Kidney tubule cell (primary cell): ENCODE measurements at regions not wholly inside any gene's neighbourhood (a gene's known extent, or its start where the extent isn't known, plus 50 kb on each side); places are given as distances from the start of the nearest gene placed in this dataset.
"Not testable (repeated sequence)": the region's sequence is repeated elsewhere in the genome, so short reads cannot be mapped to it uniquely, and the experiment has no call there.

Source experiments
- DNase-seq: peaks from one replicate; pipeline ENCODE4 v3.0.0-alpha.2; 2018; ENCODE audit warnings: low spot score

GRCh38 chr14:55807053-55807880 is 227.3 kb downstream of the KTN1 start:
- DNase-seq, result peak; percentile 73

GRCh38 chr14:55807881-55808379 is 227.9 kb downstream of the KTN1 start:
- no peak for DNase-seq

DNA sequence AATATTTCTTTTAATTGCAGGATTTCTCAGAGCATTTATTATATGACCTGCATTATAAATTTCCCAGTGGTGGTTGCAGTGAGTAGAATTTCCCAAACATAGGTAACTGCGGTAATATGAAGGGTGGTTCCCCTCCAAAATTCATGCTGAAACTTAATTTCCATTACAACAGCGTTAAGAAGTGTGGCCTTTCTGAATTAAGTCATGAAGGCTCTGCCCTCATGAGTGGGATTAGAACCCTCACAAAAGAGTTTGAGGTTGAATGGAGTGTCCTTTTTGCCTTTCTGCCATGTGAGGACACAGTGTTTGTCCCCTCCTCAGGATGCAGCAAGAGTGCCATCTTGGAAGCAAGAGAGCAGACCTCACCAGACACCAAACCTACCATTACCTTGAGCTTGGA is 233.6 kb downstream of the KTN1 start:
- no peak for DNase-seq

DNA sequence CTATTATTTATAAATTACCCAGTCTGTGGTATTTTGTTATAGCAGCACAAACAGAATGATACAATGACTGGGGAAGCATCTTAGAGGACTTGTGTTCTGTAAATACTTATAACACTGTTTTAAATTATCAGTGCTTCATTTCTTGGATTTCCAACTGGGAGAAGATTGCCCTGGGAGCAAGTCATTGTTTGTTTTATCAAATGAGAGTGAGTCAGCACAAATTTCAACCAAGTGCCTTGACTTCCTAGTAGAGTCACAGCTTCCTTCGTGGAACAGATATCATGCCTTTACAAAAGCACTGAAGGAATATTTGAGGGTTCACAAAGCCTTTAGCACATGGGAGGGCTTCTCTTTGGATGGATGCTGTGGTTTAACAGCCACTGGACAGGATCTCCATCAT is 234.1 kb downstream of the KTN1 start:
- peak; percentile 36 for DNase-seq

- no peak for DNase-seq
Observed at GRCh38 chr14:55814873-55815272, 234.9 kb downstream of the KTN1 start.

DNA sequence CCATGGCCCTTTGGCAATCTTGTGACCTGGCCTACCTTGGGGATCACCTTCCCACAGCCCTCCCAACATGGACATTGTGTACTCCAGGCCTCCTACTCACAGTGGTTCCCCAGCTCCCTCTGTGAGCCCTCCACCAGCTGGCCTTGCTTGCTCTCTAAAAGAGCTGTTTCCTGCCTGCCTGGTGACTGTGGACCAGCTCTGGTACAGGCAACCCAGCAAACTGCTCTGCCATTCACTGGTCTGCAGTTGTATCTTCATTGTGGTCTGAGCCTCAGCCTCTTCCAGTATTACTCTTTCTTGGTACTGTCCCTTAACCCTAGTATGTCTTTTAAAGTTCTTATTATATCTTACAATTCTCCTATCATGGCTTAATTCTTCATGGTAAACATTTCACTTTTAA is 236.2 kb downstream of the KTN1 start:
- no peak for DNase-seq

- peak; percentile 38 for DNase-seq
Observed at GRCh38 chr14:55819610-55820304, 239.8 kb downstream of the KTN1 start.

DNA sequence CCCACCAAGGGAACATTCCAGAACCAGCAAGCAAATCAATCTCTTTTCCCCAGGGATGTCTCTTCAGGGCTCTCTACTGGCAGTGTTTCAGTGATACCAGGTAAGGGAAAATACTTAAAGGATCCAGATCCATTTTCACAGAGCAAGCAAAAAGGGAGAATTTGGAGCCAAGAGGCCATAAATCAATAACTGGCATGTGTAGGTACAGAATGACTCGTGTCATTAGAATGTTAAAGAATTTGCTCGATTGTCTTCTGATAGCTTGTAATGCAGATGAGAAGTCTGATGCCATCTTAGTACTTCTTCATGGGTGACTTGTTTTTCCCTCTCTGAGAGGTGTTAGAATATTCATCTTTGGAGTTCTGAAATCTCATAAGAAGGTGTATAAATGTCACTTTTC is 242.9 kb downstream of the KTN1 start:
- peak; percentile 40 for DNase-seq

DNA sequence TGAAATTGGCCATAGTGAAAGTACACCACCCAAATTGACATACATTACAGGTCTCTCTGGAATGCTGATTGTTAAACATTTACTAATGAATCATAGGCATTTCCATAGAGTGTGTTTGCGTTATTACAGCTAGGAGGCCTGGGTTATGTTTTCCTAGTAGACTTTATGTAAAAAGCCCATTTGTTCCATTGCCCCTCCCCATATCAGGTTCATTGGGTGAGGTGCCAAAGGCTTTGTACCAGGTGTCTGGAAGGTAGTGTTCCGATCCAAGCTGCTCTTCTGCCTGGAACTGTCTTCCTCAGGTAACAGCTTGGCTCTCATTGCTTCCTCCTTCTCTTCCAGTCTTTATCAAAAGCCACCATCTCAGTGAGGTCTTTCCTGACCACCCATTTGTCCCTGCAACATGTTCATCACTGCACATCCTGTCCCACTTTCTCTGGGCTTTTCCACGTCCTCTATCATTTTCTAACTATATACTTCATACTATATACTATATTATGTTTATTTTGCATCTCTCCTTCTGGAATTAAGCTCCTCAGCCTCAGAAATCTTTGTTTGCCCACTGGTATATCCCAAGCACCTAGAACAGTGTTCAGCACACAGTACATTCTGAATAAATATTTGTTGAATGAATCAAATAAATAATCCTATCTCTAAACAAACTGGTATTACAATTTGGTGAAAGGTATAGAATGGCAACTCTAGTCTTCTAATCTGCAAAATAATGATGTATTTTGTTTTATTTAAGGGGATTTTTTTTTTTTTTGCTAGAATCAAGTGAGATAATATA is 252.3 kb downstream of the KTN1 start:
- DNase-seq, result peak; percentile 93

- DNase-seq, result peak; percentile 82
Observed at GRCh38 chr14:55832974-55833373, 253.0 kb downstream of the KTN1 start.

DNA sequence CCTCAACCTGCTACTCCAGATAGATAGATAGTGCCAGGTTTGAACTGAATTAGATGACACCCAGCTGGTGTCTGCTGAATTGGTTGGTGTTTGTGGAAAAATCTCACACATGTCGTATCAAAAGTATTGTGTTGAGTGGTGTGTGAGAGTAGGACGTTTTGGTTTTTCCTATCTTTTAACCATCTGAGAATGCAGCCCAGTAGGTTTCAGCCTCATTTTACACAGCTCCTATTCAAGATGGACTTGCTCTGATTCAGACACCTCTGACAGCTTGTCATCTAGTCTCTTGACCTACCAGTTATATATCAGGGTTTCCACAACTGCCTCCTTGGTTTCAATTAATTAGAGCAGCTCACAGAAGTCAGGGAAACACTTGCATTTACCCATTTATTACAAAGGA is 254.4 kb downstream of the KTN1 start:
- no peak for DNase-seq

GRCh38 chr14:55835985-55836384 is 256.0 kb downstream of the KTN1 start:
- DNase-seq, result no peak

GRCh38 chr14:55837467-55837866 is 257.5 kb downstream of the KTN1 start:
- no peak for DNase-seq

GRCh38 chr14:55838529-55839052 is 258.6 kb downstream of the KTN1 start:
- no peak for DNase-seq

DNA sequence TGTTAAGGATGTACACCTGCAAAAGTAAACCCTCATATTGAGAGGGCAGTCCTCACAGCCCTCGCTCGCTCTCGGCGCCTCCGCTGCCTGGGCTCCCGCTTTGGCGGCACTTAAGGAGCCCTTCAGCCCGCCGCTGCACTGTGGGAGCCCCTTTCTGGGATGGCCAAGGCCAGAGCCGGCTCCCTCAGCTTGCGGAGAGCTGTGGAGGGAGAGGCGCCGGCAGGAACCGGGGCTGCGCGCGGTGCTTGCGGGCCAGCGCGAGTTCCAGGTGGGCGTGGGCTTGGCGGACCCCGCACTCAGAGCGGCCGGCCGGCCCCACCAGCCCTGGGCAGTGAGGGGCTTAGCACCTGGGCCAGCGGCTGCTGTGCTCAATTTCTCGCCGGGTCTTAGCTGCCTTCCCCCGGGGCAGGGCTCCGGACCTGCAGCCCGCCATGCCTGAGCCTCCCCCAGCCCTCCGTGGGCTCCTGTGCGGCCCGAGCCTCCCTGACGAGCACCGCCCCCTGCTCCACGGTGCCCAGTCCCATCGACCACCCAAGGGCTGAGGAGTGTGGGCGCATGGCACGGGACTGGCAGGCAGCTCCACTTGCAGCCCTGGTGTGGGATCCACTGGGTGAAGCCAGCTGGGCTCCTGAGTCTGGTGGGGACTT is 259.4 kb downstream of the KTN1 start:
- not testable (repeated sequence) for DNase-seq

DNA sequence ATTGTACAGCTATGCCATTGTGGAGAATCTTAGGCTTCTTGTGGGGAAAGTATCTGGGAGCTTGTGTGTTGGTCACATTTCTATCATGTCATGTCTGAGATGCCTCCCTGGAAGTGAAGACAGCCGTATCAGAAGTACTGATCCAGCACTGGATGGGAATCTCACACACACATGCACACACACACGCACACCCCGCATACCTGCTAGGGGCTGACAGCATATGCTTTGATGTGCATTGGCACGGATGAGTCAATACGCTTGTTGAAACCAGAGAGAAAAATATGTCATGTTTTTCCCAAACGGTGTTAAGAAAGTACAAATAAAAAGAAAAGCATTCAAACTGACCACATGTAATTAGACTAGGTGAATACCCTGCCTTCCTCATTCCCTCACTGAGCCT is 260.8 kb downstream of the KTN1 start:
- DNase-seq, result no peak

DNA sequence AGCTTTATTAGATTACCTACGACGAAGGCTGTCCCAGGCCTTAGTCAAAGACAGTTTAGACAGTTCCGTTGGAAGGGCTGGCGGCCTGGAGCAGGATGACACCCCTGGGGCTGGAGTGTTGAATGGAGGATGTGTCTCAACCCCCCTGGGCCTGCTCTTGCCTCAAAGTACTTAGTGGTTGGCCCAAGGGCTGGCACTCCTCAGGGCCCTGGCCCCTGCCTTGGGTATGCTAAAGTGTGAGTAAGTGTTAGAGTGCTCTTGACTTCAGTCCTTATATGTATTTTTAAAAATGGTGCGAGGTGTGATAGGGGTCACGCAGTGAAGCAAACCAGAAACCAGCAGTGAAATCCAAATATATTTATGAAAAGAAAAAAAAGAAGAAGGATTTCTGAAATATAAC is 261.6 kb downstream of the KTN1 start:
- DNase-seq, result no peak

DNA sequence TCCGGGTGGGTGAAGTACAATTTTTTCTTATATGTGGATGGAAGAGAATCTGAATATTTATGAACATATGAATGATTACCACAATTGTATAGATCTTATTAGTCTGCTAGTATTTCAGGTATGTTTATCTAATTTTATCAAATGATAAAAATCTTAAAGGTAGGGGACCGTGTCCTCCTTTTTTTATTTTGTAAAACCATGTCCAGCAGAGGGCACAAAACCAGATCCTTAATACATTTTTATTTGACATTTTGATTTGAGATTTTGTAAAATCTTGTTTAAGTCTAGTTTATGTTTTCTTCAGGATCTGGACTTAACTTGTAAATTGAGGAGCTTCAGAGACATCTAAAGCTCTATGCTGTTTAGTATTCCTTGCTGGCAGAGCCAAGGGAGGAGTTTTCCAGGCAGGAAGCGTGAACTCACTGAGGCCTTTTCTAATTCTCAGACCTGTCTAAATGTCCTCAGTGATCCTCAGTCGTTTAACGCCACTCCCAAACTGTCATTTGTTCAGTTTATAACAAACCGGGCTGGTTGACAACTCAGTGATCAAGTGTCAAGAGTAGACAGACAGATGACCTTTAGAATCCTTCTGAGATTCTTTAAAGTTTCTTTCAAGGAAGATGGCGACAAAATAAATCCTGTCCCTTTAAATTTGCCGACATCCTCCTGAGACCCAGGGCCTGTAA is 263.9 kb downstream of the KTN1 start:
- no peak for DNase-seq

GRCh38 chr14:55845963-55846825 is 266.2 kb downstream of the KTN1 start:
- DNase-seq, result peak; percentile 27

- DNase-seq, result peak; percentile 58
Observed at GRCh38 chr14:55846826-55847446, 266.9 kb downstream of the KTN1 start.
